ENCODE measurements at regions not wholly inside any gene's neighbourhood (a gene's known extent, or its start where the extent isn't known, plus 50 kb on each side); places are given as distances from the start of the nearest gene placed in this dataset.

DNA sequence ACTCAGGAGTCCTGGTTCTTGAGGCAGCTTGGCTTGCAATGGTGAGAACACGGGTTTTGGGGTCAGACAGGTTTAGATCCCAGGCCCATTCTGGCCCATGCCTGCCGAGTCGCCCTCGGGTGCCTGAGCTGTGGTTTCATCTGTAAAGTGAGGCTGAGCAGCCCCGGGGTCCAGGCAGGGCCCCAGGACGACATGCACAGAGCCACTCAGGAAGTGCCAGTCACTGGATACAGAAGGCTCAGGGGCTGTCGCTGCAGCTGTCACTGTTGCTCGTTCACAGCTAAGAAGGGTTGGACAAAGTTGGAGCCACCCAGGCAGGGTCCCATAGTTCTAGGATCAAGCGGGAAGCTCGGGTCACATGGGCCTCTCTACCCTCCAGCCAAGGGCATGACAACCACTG is 403.1 kb downstream of the BCL11B start:
- DNase-seq (ENCODE audit: low spot score), result no peak

- no peak for DNase-seq (ENCODE audit: low spot score)
These were observed 400.2 kb downstream of the BCL11B start for GRCh38 chr14:98871796-98872195.

GRCh38 chr14:98877065-98877464 is 394.9 kb downstream of the BCL11B start:
- no peak for DNase-seq (ENCODE audit: low spot score)

DNA sequence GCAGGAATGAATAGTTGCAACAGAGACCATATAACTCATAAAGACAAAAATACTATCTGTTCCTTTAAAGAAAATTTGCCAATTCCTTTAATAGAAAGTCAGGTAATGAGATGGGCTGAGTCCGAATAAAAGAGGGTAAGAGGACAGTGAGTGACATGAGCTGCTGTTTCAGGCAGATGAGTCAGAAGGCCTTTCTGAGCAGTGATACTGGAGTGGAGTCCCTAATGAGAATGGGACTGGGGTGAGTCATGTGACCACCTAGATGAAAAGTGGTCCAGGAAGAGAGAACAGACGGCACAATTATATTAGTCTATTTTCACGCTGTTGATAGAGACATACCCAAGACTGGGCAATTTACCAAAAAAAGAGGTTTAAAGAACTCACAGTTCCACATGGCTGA is 393.7 kb downstream of the BCL11B start:
- DNase-seq (ENCODE audit: low spot score), result no peak

GRCh38 chr14:98886982-98887381 is 385.0 kb downstream of the BCL11B start:
- DNase-seq (ENCODE audit: low spot score), result no peak

DNA sequence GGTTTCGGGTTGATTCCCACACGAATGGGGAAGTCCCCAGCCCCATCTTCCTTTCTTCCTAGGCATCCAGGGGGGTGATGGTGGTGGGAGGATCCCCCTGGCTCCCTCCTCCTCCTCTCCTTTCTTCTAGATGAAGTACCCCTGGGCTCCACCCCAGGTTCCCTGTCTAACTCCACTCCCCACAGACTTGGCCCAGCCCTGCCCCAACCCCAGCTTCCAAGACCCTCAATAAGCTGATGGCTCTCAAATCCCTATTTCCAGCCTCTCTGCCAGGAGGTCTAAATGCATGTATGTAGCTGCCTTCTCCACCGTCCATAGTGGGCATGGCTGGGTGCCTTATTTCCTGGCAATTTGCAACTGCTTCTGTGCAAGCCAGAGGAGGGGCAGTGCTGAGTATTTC is 383.7 kb downstream of the BCL11B start:
- no peak for DNase-seq (ENCODE audit: low spot score)

DNA sequence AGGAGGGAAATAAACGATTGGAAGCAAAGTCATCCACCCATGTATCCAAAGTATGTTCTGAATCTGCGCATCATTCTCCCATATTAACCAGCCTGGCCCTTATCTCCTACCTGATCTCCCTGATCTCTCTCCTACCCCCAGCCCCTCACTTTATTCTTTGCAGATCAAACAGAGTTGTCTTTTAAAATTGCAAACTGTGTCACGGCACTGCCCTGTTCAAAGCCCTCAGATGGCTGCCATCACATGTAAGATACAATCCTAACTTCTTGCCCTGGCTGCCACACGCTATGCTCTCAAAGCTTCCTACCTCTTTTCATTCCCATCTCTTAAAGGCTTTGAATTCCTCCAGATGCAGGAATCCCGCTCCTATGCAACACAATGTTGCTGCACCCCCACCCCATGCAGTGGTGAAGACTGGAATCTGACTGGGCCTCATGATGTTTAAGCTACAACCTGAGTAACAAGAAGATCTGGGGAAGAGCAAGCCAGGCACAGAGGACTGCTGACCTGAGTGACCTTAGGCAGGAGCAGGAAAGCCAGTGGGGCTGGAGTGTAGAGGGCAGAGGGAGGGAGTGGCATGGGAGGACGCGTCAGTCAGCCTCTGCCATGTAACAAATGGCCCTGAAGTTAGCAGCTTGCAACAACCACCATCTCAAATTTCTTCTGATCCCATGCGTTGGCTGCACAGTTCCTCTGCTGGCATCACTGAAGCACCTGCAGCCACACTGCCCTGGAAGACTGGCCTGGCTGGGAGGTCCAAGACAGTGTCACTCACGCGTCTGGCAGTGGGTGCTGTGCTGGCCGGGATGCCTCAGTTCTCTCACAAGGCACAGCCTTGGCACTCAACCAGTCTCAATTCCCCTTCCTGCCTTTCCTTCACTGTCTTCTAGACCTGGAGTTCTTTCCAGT is 382.8 kb downstream of the BCL11B start:
- no peak for DNase-seq (ENCODE audit: low spot score)

- no peak for DNase-seq (ENCODE audit: low spot score)
These were observed 382.2 kb downstream of the BCL11B start for GRCh38 chr14:98889836-98890185.

GRCh38 chr14:98890556-98891340 is 381.2 kb downstream of the BCL11B start:
- no peak for DNase-seq (ENCODE audit: low spot score)

GRCh38 chr14:98893675-98894074 is 378.3 kb downstream of the BCL11B start:
- no peak for DNase-seq (ENCODE audit: low spot score)

DNA sequence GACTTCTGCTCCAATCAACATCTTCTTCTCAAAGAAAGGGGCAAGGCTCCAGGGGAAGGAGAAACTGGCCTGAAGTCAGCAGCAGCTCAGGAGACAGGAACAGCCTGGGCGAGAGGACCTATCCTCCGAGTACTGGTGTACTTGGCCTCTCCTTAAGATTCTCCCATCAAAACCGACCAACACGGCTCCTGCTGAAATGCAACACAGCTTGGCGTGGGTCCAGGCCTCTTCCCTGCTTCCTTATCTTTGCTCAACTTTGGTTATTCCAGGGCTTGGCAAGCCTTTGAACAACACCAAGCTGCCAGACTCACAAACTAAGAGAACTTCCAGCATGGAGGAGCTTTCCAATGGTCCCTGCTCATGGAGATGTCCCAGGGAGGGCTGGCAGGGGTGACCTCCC is 377.4 kb downstream of the BCL11B start:
- DNase-seq (ENCODE audit: low spot score), result no peak

GRCh38 chr14:98896449-98896848 is 375.5 kb downstream of the BCL11B start:
- no peak for DNase-seq (ENCODE audit: low spot score)

DNA sequence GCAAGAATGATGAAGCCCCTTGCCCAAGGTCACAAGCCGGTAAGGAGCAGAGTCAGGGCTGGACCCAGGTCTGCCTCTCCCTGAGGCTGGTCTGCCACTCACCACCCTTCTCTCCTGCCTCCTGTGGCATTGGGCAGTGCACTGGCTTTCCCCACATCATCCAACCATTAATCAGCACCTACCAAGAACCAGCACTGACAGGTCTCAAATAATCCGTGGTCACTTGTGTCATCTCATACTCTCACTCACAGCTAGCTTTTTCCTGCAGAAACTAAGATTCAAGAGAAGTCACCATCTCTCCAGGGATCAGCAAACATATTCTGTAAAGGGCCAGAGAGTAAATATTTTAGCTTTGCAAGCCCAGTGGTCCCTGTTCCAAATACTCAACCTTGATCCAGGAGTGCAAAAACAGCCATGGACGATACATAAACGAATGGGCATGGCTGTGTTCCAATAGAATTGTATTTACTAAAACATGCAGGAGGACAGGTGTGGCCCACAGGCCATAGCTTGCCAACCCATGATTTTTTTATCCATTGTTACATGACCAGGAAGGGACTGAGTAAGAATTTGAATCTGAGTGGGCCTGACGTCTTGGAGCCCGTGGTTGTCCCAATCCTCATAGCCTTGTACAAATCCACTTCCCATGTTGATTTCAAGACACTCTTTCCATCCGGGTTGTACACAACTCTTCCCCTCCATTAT is 374.2 kb downstream of the BCL11B start:
- no peak for DNase-seq (ENCODE audit: low spot score)

GRCh38 chr14:98899441-98899840 is 372.6 kb downstream of the BCL11B start:
- no peak for DNase-seq (ENCODE audit: low spot score)

GRCh38 chr14:98900236-98900635 is 371.8 kb downstream of the BCL11B start:
- DNase-seq (ENCODE audit: low spot score), result no peak

DNA sequence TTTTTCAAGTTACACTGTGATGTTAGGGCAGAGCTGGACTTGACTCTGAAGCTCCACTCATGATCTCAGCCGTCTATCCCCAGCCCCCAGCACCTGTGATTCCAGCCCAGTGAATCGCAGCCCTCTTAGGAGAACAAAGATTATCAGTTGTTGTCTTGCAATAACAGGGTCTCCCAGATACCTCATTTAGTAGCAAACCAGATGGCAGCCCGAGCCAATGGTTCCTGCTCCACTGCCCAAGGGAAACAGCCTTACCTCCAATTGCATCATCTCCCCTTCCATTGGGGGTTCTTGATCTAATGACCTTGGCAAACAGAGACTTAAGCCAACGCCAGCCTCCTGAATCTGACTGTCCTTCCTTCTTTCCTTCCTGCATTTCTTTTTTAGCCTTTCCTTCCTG is 371.2 kb downstream of the BCL11B start:
- DNase-seq (ENCODE audit: low spot score), result no peak

DNA sequence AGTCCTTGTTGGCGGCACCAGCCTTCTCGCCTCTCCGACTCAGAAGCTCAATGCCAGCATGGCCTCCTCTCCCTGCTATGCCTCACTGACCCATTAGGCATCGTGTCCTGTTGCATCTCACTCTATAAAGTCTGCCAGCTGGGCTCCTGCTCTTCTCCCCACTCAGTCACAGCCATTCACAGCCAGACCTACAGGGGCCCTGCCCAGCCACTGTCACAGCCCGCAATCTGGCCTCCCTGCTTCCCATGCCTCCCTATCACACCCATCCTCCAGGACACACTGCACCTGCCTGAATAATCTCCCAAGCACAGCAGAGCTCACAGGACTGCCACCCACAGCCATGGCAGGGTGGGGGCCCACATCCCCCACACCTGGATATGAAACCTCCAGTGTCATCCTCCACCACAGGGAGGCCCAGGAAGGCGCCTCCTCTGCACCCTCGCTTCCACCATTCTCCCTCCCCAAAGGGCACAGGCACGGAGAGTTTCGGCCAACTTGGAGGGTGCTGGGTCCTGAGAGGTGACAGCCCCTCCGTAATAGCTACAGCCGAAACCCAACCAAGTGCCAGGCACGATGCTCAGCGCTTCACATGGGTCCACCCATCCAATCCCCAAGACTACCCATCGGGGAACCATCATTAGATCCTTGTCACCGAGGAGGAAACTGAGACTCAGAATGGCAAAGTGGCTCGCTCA is 370.3 kb downstream of the BCL11B start:
- DNase-seq (ENCODE audit: low spot score), result no peak

DNA sequence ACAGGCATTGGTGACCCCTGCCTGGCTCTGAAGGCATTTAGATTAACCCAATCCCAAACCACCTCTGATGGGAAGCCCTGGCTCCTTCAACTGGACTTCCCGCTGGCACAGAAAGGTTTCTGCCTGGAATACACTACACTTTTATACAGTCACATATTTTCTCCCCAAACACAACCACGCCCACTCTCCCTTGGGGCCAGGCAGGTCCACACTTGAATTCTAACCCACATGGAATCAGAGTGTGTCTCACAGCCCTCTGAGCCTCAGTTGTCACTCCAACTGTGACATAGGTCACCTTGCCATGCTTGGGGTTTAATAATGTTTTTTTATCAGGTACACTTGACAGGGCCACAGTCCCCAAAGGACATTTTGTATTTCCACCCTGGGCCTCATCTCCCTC is 368.6 kb downstream of the BCL11B start:
- DNase-seq (ENCODE audit: low spot score), result peak; percentile 72

DNA sequence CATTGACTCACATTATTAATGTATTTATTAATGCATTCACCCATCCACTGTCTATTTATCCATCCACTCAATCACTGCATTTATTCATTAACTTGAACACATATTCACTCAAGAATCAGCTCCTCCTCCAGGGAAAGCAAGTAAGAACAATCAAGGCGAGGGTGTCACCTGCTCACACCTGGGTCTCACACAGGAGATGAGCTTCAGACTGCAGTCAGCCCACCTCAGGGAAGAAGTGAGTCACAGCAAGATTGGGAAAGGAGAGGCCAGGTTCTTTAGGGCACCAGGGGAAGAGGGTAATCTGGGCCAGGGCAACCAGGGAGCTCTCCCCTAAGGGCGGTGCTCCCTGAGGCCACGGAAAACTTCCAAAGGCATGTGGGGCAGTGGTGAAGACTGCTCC is 367.3 kb downstream of the BCL11B start:
- DNase-seq (ENCODE audit: low spot score), result no peak

DNA sequence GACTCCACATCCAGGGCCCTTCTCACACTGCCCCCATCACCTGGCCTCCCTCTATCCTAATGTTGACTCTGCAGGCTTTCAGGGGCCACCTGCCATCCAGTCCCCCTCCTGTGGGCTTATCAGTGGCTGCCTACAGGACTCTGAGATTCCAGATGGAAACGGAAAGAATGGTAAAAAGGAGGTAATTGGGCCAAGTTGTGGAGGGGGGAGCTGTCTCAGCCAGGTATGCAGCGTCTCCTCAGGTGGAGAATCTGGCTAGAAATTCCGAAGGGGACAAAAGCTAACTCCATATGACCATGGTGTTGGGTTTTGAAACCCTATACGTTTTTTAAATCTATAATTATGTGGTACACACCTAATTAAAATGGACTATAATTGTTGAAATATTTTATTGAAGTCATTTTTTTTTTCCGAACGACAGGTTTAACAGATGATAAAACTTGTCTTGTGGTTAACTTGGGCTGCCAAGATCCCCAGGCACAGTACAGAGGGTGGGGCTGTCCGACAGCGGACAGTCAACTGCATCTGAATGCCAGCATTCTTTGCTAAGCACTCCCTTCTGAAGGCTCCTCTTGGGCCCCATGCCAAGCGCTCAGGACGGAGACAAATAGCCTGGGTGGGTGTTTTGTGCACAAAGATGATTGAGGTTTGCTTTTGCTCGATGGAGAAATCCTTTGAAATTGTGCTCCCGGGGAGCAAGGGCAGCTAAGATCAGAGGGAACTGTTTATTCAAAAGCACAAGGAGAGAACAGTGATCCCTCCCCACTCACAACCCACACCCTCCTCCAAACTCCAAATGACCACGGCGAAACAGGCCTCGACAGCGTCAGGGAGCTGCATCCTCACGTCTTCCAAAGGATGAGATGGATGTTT is 365.6 kb downstream of the BCL11B start:
- DNase-seq (ENCODE audit: low spot score), result peak; percentile 62

DNA sequence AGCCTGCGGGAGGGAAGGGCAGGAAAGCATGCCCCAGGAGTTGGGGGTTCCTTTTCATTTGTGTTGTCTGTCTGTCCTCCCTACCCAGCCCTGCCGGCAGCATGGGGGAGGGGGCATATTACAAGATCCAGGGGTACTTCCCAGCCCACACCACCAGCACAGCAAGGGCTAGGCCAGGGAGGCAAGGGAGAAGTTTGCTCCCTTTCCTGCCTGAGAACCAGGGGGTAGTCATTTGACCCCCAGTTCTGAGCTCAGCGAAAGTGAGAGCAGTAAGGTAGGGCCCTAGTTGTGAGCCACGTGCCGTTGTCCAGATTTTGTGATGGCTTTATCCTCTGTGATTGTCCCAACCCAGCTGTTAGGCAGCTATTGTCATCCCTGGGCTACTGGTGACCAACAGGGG is 364.7 kb downstream of the BCL11B start:
- no peak for DNase-seq (ENCODE audit: low spot score)

Measured in ureter (tissue), 1 donor.